Caco-2 (cell line): ENCODE measurements at regions not wholly inside any gene's neighbourhood (a gene's known extent, or its start where the extent isn't known, plus 50 kb on each side); places are given as distances from the start of the nearest gene placed in this dataset.

Experiments
- BruUV-seq: library from RNA; stranded (reverse); fragments of 400-500 nt; replicated peaks from 2 replicates; lab custom pipeline; 2021; lab: Mats Ljungman, UMichigan
- CTCF ChIA-PET: fragments of 300-600 bp; sonication (Branson Sonifier 250); formaldehyde crosslinking; loops from one replicate; lab custom pipeline; 2022; ENCODE audit warnings: antibody characterized with exemption; lab: Charles Lee
- POLR2A ChIA-PET: fragments of 300-600 bp; sonication (Branson Sonifier 250); formaldehyde crosslinking; loops from one replicate; lab custom pipeline; 2022; ENCODE audit warnings: antibody characterized with exemption; lab: Charles Lee
- DNase-seq, 2 experiments: peaks; one replicate each; pipeline versions ENCODE4 v3.0.0 to v3.0.0-alpha.2; 2020 to 2022
- H3K27me3 ChIP-seq: replicated peaks from 2 replicates; pipeline ENCODE4 v1.6.0; 2011; ENCODE audit warnings: low read length; ENCODE audit not compliant: control insufficient read depth, insufficient read depth
- H3K36me3 ChIP-seq: 2 replicates; pipeline ENCODE4 v1.5.1; 2011; ENCODE audit warnings: low read length; ENCODE audit not compliant: control insufficient read depth, insufficient read depth
- H3K4me1 ChIP-seq: fragments of 250-450 bp; sonication (Bioruptor Pico); 2 replicates; pipeline ENCODE4 v1.5.1; 2020; ENCODE audit warnings: mild to moderate bottlenecking
- H3K4me3 ChIP-seq: 2 replicates; pipeline ENCODE4 v1.5.1; 2011; ENCODE audit warnings: low read depth, mild to moderate bottlenecking, control low read depth, low read length
- H3K9me3 ChIP-seq: fragments of 250-450 bp; sonication (Bioruptor Pico); 2 replicates; pipeline ENCODE4 v1.5.1; 2020; ENCODE audit warnings: mild to moderate bottlenecking, moderate library complexity
- H3K27ac Mint-ChIP-seq: one replicate; pipeline ENCODE4 v1.8.0; 2022; ENCODE audit warnings: mixed read lengths; ENCODE audit not compliant: unreplicated experiment
- H3K27me3 Mint-ChIP-seq: one replicate; pipeline ENCODE4 v1.8.0; 2022; ENCODE audit warnings: mixed read lengths; ENCODE audit not compliant: insufficient read depth, unreplicated experiment
- H3K36me3 Mint-ChIP-seq: one replicate; pipeline ENCODE4 v1.8.0; 2022; ENCODE audit warnings: mild to moderate bottlenecking, mixed read lengths; ENCODE audit not compliant: insufficient read depth, unreplicated experiment
- H3K4me1 Mint-ChIP-seq: one replicate; pipeline ENCODE4 v1.8.0; 2022; ENCODE audit warnings: low read depth, mixed read lengths; ENCODE audit not compliant: unreplicated experiment
- H3K4me3 Mint-ChIP-seq: one replicate; pipeline ENCODE4 v1.8.0; 2022; ENCODE audit warnings: mild to moderate bottlenecking, moderate library complexity, mixed read lengths; ENCODE audit not compliant: unreplicated experiment
- H3K9me3 Mint-ChIP-seq: one replicate; pipeline ENCODE4 v1.8.0; 2022; ENCODE audit warnings: mixed read lengths; ENCODE audit not compliant: unreplicated experiment
- CTCF ChIP-seq, 2 experiments: fragments of 200-600 bp in 1 of 2; IDR thresholded peaks; 1 replicate in 1 of 2; 2 replicates in 1 of 2; pipeline versions ENCODE4 v1.5.1 to v1.8.0; 2011 to 2022; ENCODE audit warnings: antibody characterized with exemption in 1 of 2, control low read depth in 1 of 2, inconsistent platforms in 1 of 2, low read depth in 1 of 2, low read length in 1 of 2, mild to moderate bottlenecking in 1 of 2, moderate library complexity in 1 of 2; ENCODE audit not compliant: insufficient read depth in 1 of 2, severe bottlenecking in 1 of 2, unreplicated experiment in 1 of 2
- intact Hi-C: fragments of 100-400 bp; cut with micrococcal nuclease; formaldehyde crosslinking; loops from one replicate; pipeline ENCODE4 v1.10.0; 2022; ENCODE audit not compliant: unreplicated experiment

DNA sequence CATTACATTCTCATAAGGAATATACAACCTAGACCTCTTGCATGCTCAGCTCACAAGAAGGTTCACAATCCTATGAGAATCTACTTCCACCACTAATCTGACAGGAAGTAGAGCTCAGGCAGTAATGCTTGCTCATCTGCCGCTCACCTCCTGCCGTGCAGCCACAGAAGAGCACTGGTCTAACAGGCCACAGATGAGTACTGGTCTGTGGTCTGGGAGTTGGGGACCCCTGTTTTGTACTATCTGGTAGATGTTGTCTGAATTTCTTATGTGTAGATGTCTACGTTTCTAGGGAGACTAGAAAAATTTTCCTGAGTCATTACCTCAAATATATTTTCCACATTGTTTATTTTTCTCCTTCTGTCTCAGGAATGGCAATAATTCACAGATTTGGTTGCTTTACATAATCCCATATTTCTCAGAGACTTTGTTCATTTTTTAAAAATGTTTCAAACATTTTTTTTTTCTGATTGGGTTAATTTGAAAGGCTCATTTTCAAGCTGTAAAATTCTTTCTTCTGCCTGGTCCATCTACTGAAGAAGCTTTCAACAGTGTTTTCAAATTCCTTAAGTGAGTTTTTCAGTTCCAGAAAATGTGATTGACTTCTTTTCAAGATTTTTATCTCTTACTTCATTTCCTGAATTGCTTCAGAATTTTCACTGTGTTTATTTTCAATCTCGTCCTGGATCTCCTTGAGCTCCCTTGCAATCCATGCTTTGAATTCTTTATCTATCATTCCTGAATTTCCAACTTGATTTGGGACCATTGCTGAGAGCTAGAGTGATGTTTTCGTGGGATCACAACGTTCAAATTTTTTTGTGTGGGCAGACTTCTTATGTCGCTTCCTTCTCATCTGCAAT is 1322.2 kb downstream of the PCDH9 start:
- TF ChIP-seq CTCF (IDR thresholded peaks at IDR 0.05; ENCODE audit: insufficient read depth in 1 of 2, low read depth in 1 of 2, low read length in 1 of 2, severe bottlenecking in 1 of 2, unreplicated experiment in 1 of 2): no peak
- ChIA-PET CTCF (no interaction called here), POLR2A (no interaction called here)
- no peaks in the 10 kb centered on the region for H3K27me3 Mint-ChIP-seq
- intact Hi-C loops: no loop called here
- H3K9me3 ChIP-seq: no peaks in the 10 kb centered on the region
- H3K36me3 Mint-ChIP-seq: no peaks in the 10 kb centered on the region
- H3K4me1 ChIP-seq: no peaks in the 10 kb centered on the region
- H3K36me3 ChIP-seq: no peaks in the 10 kb centered on the region
- H3K4me3 Mint-ChIP-seq: no peak overlapping the region
- no peaks in the 10 kb centered on the region for H3K9me3 Mint-ChIP-seq
- no peak overlapping the region for H3K27ac Mint-ChIP-seq
- BruUV-seq: no TSS peak
- no peaks in the 10 kb centered on the region for H3K27me3 ChIP-seq
- no peaks in the 10 kb centered on the region for H3K4me1 Mint-ChIP-seq
- no peak for DNase-seq
- no peak overlapping the region for H3K4me3 ChIP-seq

- H3K9me3 ChIP-seq: no peaks in the 10 kb centered on the region
- TF ChIP-seq CTCF (IDR thresholded peaks at IDR 0.05; ENCODE audit: insufficient read depth in 1 of 2, low read depth in 1 of 2, low read length in 1 of 2, severe bottlenecking in 1 of 2, unreplicated experiment in 1 of 2): no peak
- CTCF ChIA-PET: no interaction called here
- no peak overlapping the region for H3K4me3 ChIP-seq
- H3K9me3 Mint-ChIP-seq: no peaks in the 10 kb centered on the region
- no peak for DNase-seq
- intact Hi-C loops: no loop called here
- H3K36me3 Mint-ChIP-seq: no peaks in the 10 kb centered on the region
- no TSS peak for BruUV-seq
- H3K27ac Mint-ChIP-seq: no peak overlapping the region
- no peak overlapping the region for H3K4me3 Mint-ChIP-seq
- no peaks in the 10 kb centered on the region for H3K27me3 ChIP-seq
- no peaks in the 10 kb centered on the region for H3K27me3 Mint-ChIP-seq
- no peaks in the 10 kb centered on the region for H3K4me1 ChIP-seq
- H3K36me3 ChIP-seq: no peaks in the 10 kb centered on the region
- POLR2A ChIA-PET: no interaction called here
- H3K4me1 Mint-ChIP-seq: no peaks in the 10 kb centered on the region
Observed at GRCh38 chr13:65901723-65902122, 1328.4 kb downstream of the PCDH9 start.

DNA sequence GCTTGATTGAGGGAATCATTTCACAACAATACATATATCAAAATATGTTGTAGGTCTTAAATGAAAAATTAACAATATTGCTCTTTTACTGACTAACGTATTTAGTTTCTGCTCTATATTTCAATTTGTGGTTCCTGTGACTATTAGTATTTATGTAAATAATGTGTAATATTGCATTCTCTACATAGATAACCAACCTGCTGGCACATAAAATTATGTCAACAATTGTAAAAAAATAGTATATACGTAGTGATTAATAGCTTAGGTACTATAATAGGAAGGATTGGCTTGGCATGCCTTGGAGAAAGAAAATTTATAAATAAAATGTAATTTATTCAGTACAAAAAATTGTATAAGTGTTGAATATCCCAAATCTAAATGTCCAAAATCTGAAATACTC is 1336.1 kb downstream of the PCDH9 start:
- no peak for TF ChIP-seq CTCF (IDR thresholded peaks at IDR 0.05; ENCODE audit: insufficient read depth in 1 of 2, low read depth in 1 of 2, low read length in 1 of 2, severe bottlenecking in 1 of 2, unreplicated experiment in 1 of 2)
- no peaks in the 10 kb centered on the region for H3K9me3 ChIP-seq
- Mint-ChIP-seq H3K4me3 (no peak overlapping the region), H3K27ac (no peak overlapping the region), H3K36me3 (no peaks in the 10 kb centered on the region), H3K4me1 (no peaks in the 10 kb centered on the region), H3K9me3 (no peaks in the 10 kb centered on the region), H3K27me3 (no peaks in the 10 kb centered on the region)
- CTCF ChIA-PET: no interaction called here
- H3K36me3 ChIP-seq: no peaks in the 10 kb centered on the region
- H3K4me3 ChIP-seq: no peak overlapping the region
- POLR2A ChIA-PET: no interaction called here
- no TSS peak for BruUV-seq
- no peak for DNase-seq
- no peaks in the 10 kb centered on the region for H3K27me3 ChIP-seq
- H3K4me1 ChIP-seq: no peaks in the 10 kb centered on the region
- intact Hi-C loops: no loop called here
